GM18951 (cell line): ENCODE measurements at regions not wholly inside any gene's neighbourhood (a gene's known extent, or its start where the extent isn't known, plus 50 kb on each side); places are given as distances from the start of the nearest gene placed in this dataset.

Source experiments
- POLR2A ChIP-seq: IDR thresholded peaks from 4 replicates; pipeline ENCODE4 v1.6.1; 2011; ENCODE audit warnings: mild to moderate bottlenecking; ENCODE audit not compliant: insufficient read length, insufficient read depth; ENCODE audit errors: extremely low read depth
- in situ Hi-C: fragments of 300-500 bp; cut with MboI; formaldehyde crosslinking; loops from one replicate; pipeline ENCODE4 v1.12.0; 2022; ENCODE audit warnings: low sequenced_read_pairs, mixed read lengths, inconsistent platforms; ENCODE audit not compliant: unreplicated experiment

DNA sequence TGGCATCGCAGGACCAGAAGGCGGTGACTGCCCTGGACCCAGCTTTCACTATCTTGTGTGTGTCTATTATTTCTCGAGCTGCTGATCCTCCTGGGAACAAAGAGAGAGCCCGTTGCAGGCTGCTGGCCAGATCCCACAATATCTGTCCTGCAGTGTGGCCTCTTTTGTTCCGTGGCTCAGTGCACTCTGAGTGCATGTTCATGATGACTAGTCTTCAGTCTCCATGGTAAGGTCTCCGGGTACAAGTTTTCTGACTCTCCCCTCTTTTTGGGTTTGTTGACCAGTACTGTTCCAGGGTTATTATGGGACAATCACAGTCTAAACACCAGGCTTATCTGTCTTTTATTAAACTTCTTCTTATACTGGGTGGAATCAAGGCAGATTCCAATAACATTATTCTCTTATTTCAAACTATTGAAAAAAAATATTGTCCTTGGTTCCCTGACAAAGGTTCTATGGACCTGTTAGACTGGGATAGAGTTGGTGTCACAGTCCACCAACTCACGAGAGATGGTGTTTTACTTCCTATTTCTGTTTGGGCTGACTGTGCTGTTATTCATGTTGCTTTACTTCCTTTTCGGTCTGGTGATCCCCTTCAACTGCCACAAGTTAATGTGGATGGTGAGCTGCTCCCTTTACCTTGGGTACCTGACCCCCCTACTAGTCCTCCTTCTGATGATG, 192.9 kb upstream of the ALG10B start:
- TF ChIP-seq POLR2A = no peak
- in situ Hi-C loops = no loop called here

DNA sequence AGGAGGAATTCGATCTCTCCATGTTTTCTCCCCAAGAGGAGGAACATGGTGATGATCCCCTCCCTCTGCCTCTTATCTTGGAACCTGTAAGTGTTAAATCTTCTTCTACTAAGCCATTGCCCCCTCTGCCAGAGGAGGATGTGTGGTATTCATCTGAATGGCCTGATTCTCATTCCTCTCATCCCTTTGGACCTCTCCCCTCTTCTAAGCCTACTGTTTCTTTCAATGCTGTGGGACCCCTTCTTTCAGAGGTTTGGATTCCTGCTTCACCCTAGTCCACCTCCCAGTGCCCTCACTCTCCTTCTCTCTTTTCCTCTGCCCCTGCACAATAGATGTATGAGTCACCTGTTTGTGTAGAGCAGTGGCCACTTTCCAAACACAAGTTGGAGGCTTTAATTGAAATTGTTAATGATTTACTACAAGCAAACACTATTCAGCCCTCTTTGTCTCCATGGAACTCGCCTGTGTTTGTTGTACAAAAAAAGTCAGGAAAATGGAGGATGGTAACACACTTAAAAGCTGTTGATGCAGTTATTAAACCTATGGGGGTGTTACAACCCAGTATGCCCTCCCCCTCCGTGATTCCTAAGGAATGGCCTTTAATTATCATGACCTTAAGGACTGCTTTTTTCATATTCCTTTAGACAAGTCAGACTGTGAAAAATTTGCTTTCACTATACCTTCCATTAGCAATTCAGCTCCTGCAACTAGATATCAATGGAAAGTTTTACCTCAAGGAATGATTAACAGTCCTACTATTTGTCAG, 192.1 kb upstream of the ALG10B start:
- TF ChIP-seq POLR2A = no peak
- in situ Hi-C loops = loop anchor here (25.0 kb wide), 2 partner anchors 988 to 1138 kb away; no protein-coding TSS in a partner anchor

DNA sequence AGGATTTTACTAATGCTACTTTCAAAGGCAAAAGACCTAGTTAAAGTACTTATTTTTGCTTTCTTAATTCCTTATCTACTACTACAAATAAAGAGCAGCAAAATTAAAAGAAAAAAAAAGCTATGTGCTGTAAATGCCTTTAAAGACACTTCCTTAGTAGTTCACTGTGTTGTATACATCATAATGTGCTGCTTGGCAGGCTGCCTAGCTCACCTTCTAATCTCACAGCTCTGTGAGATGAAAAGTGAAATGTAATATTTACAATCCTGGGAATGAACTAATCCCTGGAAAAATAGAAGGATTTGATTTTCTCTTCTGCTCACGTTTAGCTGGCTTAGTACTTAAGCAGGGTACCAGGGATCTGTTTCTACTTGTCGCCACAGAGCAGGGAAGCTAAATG, 184.4 kb upstream of the ALG10B start:
- in situ Hi-C loops = loop anchor here (10.0 to 25.0 kb wide), 3 partner anchors 183 to 1130 kb away; partner anchors contain the start of gene ALG10B
- no peak for TF ChIP-seq POLR2A

GRCh38 chr12:38137287-38137686, 179.3 kb upstream of the ALG10B start:
- no peak for TF ChIP-seq POLR2A
- in situ Hi-C loops = loop anchor here (10.0 to 25.0 kb wide), 3 partner anchors 178 to 1125 kb away; partner anchors contain the start of gene ALG10B

- TF ChIP-seq POLR2A = no peak
- in situ Hi-C loops = loop anchor here (10.0 to 25.0 kb wide), 3 partner anchors 177 to 1125 kb away; partner anchors contain the start of gene ALG10B
These were observed 178.9 kb upstream of the ALG10B start for GRCh38 chr12:38137716-38138115.

GRCh38 chr12:38138225-38139221, 178.1 kb upstream of the ALG10B start:
- TF ChIP-seq POLR2A = no peak
- in situ Hi-C loops = loop anchor here (10.0 to 25.0 kb wide), 3 partner anchors 176 to 1124 kb away; partner anchors contain the start of gene ALG10B

DNA sequence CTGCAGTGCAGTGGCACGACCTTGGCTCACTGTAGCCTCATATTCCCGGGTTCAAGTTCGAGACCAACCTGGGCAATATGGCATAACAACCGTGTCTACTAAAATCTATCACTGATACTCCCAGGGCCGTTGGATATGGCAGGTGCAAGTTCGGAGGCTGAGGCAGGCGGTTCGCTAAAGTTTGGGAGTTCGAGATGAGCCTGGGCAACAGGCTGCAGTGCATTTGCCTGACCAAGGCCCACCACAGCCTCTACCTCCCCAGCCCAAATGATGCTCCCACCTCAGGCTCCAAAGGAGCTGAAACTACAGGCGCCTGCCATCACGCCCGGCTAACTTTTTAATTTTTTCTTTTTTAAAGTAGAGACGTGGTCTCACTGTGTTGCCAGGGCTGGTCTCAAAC, 177.1 kb upstream of the ALG10B start:
- in situ Hi-C loops = loop anchor here (10.0 to 25.0 kb wide), 3 partner anchors 175 to 1123 kb away; partner anchors contain the start of gene ALG10B
- TF ChIP-seq POLR2A = no peak

GRCh38 chr12:38141239-38141638, 175.3 kb upstream of the ALG10B start:
- in situ Hi-C loops = loop anchor here (25.0 kb wide), 2 partner anchors 971 to 1121 kb away; no protein-coding TSS in a partner anchor
- TF ChIP-seq POLR2A = no peak

GRCh38 chr12:38141861-38142260, 174.7 kb upstream of the ALG10B start:
- no peak for TF ChIP-seq POLR2A
- in situ Hi-C loops = loop anchor here (25.0 kb wide), 2 partner anchors 970 to 1120 kb away; no protein-coding TSS in a partner anchor

DNA sequence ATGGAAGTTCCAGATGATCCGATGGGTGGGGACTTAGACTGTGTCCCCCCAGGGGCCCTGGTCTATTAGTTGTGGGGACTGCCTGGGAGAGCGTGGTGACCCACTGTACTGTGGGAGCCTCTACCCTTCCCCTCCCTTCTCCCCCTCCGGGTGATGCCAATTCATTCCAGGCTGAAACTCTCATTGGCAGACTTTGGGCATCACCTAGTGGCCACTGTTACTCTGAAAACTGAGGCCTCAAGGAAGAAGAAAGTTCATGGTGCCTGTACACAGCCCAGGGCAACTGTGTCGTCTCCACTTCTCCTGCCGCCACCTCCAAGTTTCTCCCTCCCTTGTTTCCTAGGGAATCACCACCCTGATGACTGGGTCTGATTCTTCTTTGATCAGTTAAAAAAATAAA, 173.6 kb upstream of the ALG10B start:
- in situ Hi-C loops = loop anchor here (25.0 kb wide), 2 partner anchors 969 to 1119 kb away; no protein-coding TSS in a partner anchor
- no peak for TF ChIP-seq POLR2A

DNA sequence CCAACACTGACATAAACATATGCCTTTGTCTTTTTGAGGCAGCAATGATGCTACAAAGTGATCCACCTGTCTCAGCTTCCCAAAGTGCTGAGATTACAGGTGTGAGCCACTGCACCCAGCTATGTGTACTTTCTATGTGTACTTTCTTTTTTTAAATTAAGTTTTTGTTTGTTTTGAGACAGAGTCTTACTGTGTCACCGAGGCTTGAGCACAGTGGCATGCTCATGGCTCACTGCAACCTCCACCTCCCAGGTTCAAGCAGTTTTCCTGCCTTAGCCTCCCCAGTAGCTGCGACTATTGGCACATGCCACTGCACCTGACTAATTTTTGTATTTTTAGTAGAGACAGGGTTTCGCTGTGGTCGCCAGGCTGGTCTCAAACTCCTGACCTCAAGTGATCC, 172.5 kb upstream of the ALG10B start:
- in situ Hi-C loops = loop anchor here (25.0 kb wide), 2 partner anchors 968 to 1118 kb away; no protein-coding TSS in a partner anchor

More for the DNA sequence above, 172.5 kb upstream of the ALG10B start:
- TF ChIP-seq POLR2A = no peak
